MCF 10A (cell line): ENCODE measurements at regions not wholly inside any gene's neighbourhood (a gene's known extent, or its start where the extent isn't known, plus 50 kb on each side); places are given as distances from the start of the nearest gene placed in this dataset.
A peak's percentile ranks its signal among the peaks of the same experiment; 100 is the strongest.

Source experiments
- BruUV-seq: library from RNA; stranded (reverse); fragments of 400-500 nt; replicated peaks from 2 replicates; lab custom pipeline; 2021; lab: Mats Ljungman, UMichigan
- CTCF ChIA-PET: fragments of 300-600 bp; sonication (Branson Sonifier 250); formaldehyde crosslinking; extraction: SDS; loops from one replicate; lab custom pipeline; 2021; ENCODE audit warnings: antibody characterized with exemption, inconsistent platforms; lab: Yijun Ruan, JAX
- POLR2A ChIA-PET: fragments of 300-600, 350-650 bp; sonication (Branson Sonifier 250); formaldehyde crosslinking; extraction: SDS; loops from one replicate; lab custom pipeline; 2020; ENCODE audit warnings: antibody characterized with exemption, inconsistent platforms; lab: Yijun Ruan, JAX
- DNase-seq: peaks from one replicate; pipeline ENCODE4 v3.0.0-alpha.2; 2018; ENCODE audit not compliant: unreplicated experiment
- H3K27ac Mint-ChIP-seq: one replicate; pipeline ENCODE4 v1.8.0; 2022; ENCODE audit warnings: mild to moderate bottlenecking, low read depth, mixed read lengths; ENCODE audit not compliant: unreplicated experiment
- H3K27me3 Mint-ChIP-seq: one replicate; pipeline ENCODE4 v1.8.0; 2022; ENCODE audit warnings: mixed read lengths; ENCODE audit not compliant: insufficient read depth, unreplicated experiment
- H3K36me3 Mint-ChIP-seq: one replicate; pipeline ENCODE4 v1.8.0; 2022; ENCODE audit warnings: mild to moderate bottlenecking, moderate library complexity, mixed read lengths; ENCODE audit not compliant: insufficient read depth, unreplicated experiment
- H3K4me1 Mint-ChIP-seq: one replicate; pipeline ENCODE4 v1.8.0; 2022; ENCODE audit warnings: mixed read lengths; ENCODE audit not compliant: insufficient read depth, unreplicated experiment
- H3K4me3 Mint-ChIP-seq: one replicate; pipeline ENCODE4 v1.8.0; 2022; ENCODE audit warnings: mild to moderate bottlenecking, moderate library complexity, mixed read lengths; ENCODE audit not compliant: unreplicated experiment
- H3K9me3 Mint-ChIP-seq: one replicate; pipeline ENCODE4 v1.8.0; 2022; ENCODE audit warnings: mixed read lengths; ENCODE audit not compliant: unreplicated experiment
- CTCF ChIP-seq: fragments of 200-600 bp; IDR thresholded peaks from one replicate; pipeline ENCODE4 v1.8.0; 2022; ENCODE audit warnings: antibody characterized with exemption, mild to moderate bottlenecking; ENCODE audit not compliant: unreplicated experiment
- intact Hi-C: fragments of 100-400 bp; cut with micrococcal nuclease; formaldehyde crosslinking; loops from 2 replicates; pipeline ENCODE4 v1.14.1; 2022

- intact Hi-C loops, result no loop called here
- H3K27me3 Mint-ChIP-seq, result no peaks in the 10 kb centered on the region
- CTCF ChIA-PET, result no interaction called here
These were observed 167.5 kb upstream of the NOVA1 start for GRCh38 chr14:26765301-26765700.

GRCh38 chr14:26765768-26766520 lies 168.1 kb upstream of the NOVA1 start:
- POLR2A ChIA-PET, result interaction anchor here (0.6 to 1.3 kb wide), 4 partner anchors 11 to 193 kb away, joined by 3 to 4 read pairs (median 4); no protein-coding TSS in a partner anchor
- BruUV-seq, result no TSS peak
- Mint-ChIP-seq H3K4me1 (peaks cover 12% of the 10 kb centered on the region), H3K4me3 (no peak overlapping the region), H3K36me3 (no peaks in the 10 kb centered on the region), H3K27me3 (no peaks in the 10 kb centered on the region), H3K27ac (no peak overlapping the region), H3K9me3 (no peaks in the 10 kb centered on the region)
- CTCF ChIA-PET, result interaction anchor here (0.7 kb wide), 1 partner anchor 774 kb away, joined by 3 read pairs; no protein-coding TSS in a partner anchor
- intact Hi-C loops, result no loop called here
- no peak for TF ChIP-seq CTCF
- DNase-seq, result peak; percentile 34

More at GRCh38 chr14:26765301-26765700, 167.5 kb upstream of the NOVA1 start:
- Mint-ChIP-seq H3K4me1 (peaks cover 12% of the 10 kb centered on the region), H3K27ac (no peak overlapping the region), H3K36me3 (no peaks in the 10 kb centered on the region), H3K4me3 (no peak overlapping the region), H3K9me3 (no peaks in the 10 kb centered on the region)
- POLR2A ChIA-PET, result interaction anchor here (0.6 to 1.3 kb wide), 3 partner anchors 12 to 193 kb away, joined by 3 to 4 read pairs (median 4); no protein-coding TSS in a partner anchor
- no peak for TF ChIP-seq CTCF
- DNase-seq, result no peak
- BruUV-seq, result no TSS peak

GRCh38 chr14:26766726-26767125 lies 168.9 kb upstream of the NOVA1 start:
- no peak for DNase-seq
- no peaks in the 10 kb centered on the region for H3K27me3 Mint-ChIP-seq
- no peaks in the 10 kb centered on the region for H3K36me3 Mint-ChIP-seq
- H3K4me1 Mint-ChIP-seq, result peaks cover 12% of the 10 kb centered on the region
- H3K4me3 Mint-ChIP-seq, result no peak overlapping the region
- no peak for TF ChIP-seq CTCF
- no peak overlapping the region for H3K27ac Mint-ChIP-seq
- ChIA-PET POLR2A (interaction anchor here (0.8 kb wide), 1 partner anchor 13 kb away, joined by 3 read pairs; no protein-coding TSS in a partner anchor), CTCF (interaction anchor here (0.7 kb wide), 1 partner anchor 18 kb away, joined by 3 read pairs; no protein-coding TSS in a partner anchor)
- H3K9me3 Mint-ChIP-seq, result no peaks in the 10 kb centered on the region
- intact Hi-C loops, result no loop called here
- no TSS peak for BruUV-seq

GRCh38 chr14:26773906-26774593 lies 176.2 kb upstream of the NOVA1 start:
- DNase-seq, result peak; percentile 1
- ChIA-PET CTCF (interaction anchor here (0.7 kb wide), 1 partner anchor 188 kb away, joined by 3 read pairs; no protein-coding TSS in a partner anchor), POLR2A (no interaction called here)
- H3K27ac Mint-ChIP-seq, result peak overlapping the region; percentile 12
- H3K9me3 Mint-ChIP-seq, result no peaks in the 10 kb centered on the region
- no TSS peak for BruUV-seq
- TF ChIP-seq CTCF, result no peak
- peaks cover 24% of the 10 kb centered on the region for H3K4me1 Mint-ChIP-seq
- intact Hi-C loops, result loop anchor here (10.0 kb wide), 1 partner anchor 141 kb away; no protein-coding TSS in a partner anchor
- no peaks in the 10 kb centered on the region for H3K27me3 Mint-ChIP-seq
- H3K36me3 Mint-ChIP-seq, result peaks cover 6% of the 10 kb centered on the region
- H3K4me3 Mint-ChIP-seq, result peak overlapping the region; percentile 28
